ENCODE measurements at regions not wholly inside any gene's neighbourhood (a gene's known extent, or its start where the extent isn't known, plus 50 kb on each side); places are given as distances from the start of the nearest gene placed in this dataset.

DNA sequence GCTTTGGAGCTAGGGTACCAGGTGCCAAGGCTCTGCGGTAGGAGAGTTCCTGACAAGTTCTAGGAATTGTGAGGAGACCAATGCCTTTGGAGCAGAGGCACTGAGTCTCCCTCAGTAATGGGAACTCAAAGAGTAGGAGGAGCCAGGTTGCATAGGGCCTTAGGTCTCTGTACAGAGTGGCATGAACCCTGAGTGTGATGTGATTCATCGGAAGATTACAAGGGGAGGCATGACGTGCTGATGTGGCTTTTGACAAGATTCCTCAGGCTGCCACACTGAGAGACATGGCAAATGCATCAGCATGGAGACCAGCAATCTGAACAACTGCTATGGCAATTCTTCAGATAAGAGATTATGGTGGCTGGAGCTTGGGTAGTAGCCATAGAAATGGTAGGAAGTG is 94.6 kb upstream of the SLC44A3 start:
- TF ChIP-seq, protein P1, sequence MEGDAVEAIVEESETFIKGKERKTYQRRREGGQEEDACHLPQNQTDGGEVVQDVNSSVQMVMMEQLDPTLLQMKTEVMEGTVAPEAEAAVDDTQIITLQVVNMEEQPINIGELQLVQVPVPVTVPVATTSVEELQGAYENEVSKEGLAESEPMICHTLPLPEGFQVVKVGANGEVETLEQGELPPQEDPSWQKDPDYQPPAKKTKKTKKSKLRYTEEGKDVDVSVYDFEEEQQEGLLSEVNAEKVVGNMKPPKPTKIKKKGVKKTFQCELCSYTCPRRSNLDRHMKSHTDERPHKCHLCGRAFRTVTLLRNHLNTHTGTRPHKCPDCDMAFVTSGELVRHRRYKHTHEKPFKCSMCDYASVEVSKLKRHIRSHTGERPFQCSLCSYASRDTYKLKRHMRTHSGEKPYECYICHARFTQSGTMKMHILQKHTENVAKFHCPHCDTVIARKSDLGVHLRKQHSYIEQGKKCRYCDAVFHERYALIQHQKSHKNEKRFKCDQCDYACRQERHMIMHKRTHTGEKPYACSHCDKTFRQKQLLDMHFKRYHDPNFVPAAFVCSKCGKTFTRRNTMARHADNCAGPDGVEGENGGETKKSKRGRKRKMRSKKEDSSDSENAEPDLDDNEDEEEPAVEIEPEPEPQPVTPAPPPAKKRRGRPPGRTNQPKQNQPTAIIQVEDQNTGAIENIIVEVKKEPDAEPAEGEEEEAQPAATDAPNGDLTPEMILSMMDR (IDR thresholded peaks at IDR 0.05; ENCODE audit: low read depth, low read length, missing control alignments): no peak
- DNase-seq (ENCODE audit: low read depth): no peak
- no peak overlapping the region for H3K4me3 ChIP-seq (ENCODE audit: low read depth, low read length)

DNA sequence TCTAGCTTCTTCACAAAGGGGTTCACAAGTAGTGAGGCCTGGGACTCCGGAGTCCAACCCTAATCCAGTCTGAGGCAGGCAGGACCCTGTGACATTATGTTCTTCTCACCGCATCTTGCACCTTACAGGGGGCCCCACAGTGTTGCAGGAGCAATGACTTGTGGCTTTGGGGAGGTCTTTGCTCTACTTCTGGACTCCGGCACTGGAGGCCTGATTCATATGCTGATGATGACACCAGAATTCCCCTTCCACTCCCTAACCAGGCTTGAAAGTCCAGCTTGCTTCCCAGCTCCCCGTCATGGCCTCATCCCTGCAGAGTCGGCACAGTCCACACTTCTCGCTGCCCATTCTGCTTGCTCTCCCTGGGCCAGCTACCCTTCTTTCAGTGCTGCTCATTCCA is 96.3 kb upstream of the SLC44A3 start:
- TF ChIP-seq, protein P1 (IDR thresholded peaks at IDR 0.05; ENCODE audit: low read depth, low read length, missing control alignments): no peak
- no peak overlapping the region for H3K4me3 ChIP-seq (ENCODE audit: low read depth, low read length)
- no peak for DNase-seq (ENCODE audit: low read depth)

- H3K4me3 ChIP-seq (ENCODE audit: low read depth, low read length): no peak overlapping the region
- DNase-seq (ENCODE audit: low read depth): no peak
- TF ChIP-seq, protein P1 (IDR thresholded peaks at IDR 0.05; ENCODE audit: low read depth, low read length, missing control alignments): no peak
Measured at GRCh38 chr1:94723463-94723862, 96.7 kb upstream of the SLC44A3 start.

GRCh38 chr1:94722181-94722580 is 98.0 kb upstream of the SLC44A3 start:
- no peak overlapping the region for H3K4me3 ChIP-seq (ENCODE audit: low read depth, low read length)
- TF ChIP-seq, protein P1 (IDR thresholded peaks at IDR 0.05; ENCODE audit: low read depth, low read length, missing control alignments): no peak
- DNase-seq (ENCODE audit: low read depth): no peak

- H3K4me3 ChIP-seq (ENCODE audit: low read depth, low read length): no peak overlapping the region
- TF ChIP-seq, protein P1 (IDR thresholded peaks at IDR 0.05; ENCODE audit: low read depth, low read length, missing control alignments): no peak
- DNase-seq (ENCODE audit: low read depth): no peak
Measured at GRCh38 chr1:94721240-94721639, 98.9 kb upstream of the SLC44A3 start.

DNA sequence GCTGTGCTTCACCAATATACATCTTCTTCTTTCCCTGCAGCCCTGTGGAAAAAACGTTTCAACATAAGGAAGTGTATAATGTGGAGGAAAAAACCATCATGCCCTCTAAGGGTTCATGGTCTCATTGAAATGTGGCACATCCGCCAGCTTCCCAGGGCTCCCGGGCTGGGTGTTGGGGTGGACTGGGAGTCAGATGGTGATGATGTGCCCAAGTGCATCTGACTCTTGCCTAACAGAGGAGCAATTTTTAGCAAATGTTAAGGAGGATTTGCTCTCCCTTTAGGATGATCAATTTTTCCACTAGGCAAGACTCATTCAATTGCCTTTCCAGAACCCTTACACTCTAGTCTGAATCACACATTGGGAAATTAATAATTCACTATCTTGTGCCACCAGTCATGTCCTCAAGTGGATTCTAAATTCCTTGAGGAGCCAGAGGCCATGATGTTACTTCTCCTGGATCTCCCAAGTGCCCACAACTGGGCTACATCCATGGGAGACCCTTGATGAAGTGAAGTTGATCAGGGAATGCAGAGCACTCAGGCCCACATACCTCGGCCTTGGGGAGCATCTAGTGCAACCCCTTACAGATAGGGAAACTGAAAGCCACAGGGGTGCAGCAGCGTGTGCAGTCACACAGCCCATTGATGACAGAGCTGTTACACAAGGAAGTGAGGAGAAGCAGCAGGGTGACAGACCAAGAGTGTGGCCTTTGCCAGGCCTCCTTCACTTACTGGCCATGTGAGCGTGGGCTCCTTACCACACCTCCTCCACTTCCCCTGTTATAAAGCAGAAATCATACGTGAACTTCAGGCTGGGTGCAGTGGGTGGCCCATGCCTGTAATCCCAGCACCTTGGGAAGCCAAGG is 100.0 kb upstream of the SLC44A3 start:
- TF ChIP-seq, protein P1 (IDR thresholded peaks at IDR 0.05; ENCODE audit: low read depth, low read length, missing control alignments): no peak

DNA sequence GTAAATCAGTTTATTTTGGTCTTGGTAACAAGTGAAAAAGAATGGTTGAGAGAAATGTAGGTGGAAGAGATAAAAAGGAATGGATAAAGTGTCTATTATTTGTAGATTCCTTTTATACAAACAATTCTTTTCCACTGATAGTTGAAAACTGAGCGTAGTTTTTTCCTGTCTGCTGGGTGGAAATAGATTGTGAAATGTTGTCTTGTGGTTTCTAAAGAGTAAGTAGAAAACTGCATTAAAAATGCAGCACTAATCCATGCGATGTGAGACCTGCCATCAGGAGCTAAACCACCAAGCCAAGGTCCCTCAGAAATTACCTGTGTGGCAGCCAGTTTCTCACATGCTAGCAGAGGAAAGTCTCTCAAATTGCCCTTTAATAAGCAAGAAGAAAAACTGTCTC is 103.2 kb upstream of the SLC44A3 start:
- TF ChIP-seq, protein P1 (IDR thresholded peaks at IDR 0.05; ENCODE audit: low read depth, low read length, missing control alignments): no peak
- H3K4me3 ChIP-seq (ENCODE audit: low read depth, low read length): no peak overlapping the region
- DNase-seq (ENCODE audit: low read depth): no peak

More for the DNA sequence above, 100.0 kb upstream of the SLC44A3 start:
- peak; percentile 61 for DNase-seq (ENCODE audit: low read depth)
- no peak overlapping the region for H3K4me3 ChIP-seq (ENCODE audit: low read depth, low read length)
